ENCODE measurements at regions not wholly inside any gene's neighbourhood (a gene's known extent, or its start where the extent isn't known, plus 50 kb on each side); places are given as distances from the start of the nearest gene placed in this dataset.

- 0% methylated on average over 3 of the region's 3 CpGs for WGBS (ENCODE audit: insufficient coverage, low coverage, missing lambda C conversion rate)
These were observed 738.1 kb downstream of the QKI start for GRCh38 chr6:164152611-164153010.

GRCh38 chr6:164151161-164152120 is 736.9 kb downstream of the QKI start:
- H3K9me1 ChIP-seq (ENCODE audit: control insufficient read depth, insufficient read depth, low read length): no peaks in the 10 kb centered on the region
- H3K9me3 ChIP-seq (replicated peaks; ENCODE audit: control insufficient read depth, insufficient read depth, low read depth, low read length): no peaks in the 10 kb centered on the region
- POLR2A ChIA-PET: no interaction called here
- intact Hi-C loops (cut with micrococcal nuclease) (no loop called here), in situ Hi-C loops (cut with MboI) (no loop called here)
- no peak overlapping the region for H3K9ac ChIP-seq (ENCODE audit: insufficient read depth in 1 of 2, low read depth in 2 of 2, low read length in 2 of 2)
- no peaks in the 10 kb centered on the region for H3K36me3 ChIP-seq (ENCODE audit: control insufficient read depth, insufficient read depth, low read length)
- FAIRE-seq (no peak), ATAC-seq (no peak), DNase-seq (ENCODE audit: extremely low read depth in 1 of 4, low spot score in 3 of 4) (no peak)
- no peaks in the 10 kb centered on the region for H3K79me2 ChIP-seq (ENCODE audit: control insufficient read depth, insufficient read depth, low read length)
- no peak overlapping the region for H3K27ac ChIP-seq (ENCODE audit: extremely low read depth, low read depth, low read length)
- no peak overlapping the region for H2AFZ ChIP-seq (ENCODE audit: low read depth, low read length)
- under 1% methylated on average over 19 of the region's 19 CpGs for WGBS (ENCODE audit: insufficient coverage, low coverage, missing lambda C conversion rate)
- H4K20me1 ChIP-seq (replicated peaks; ENCODE audit: control insufficient read depth, insufficient read depth, low read length): no peaks in the 10 kb centered on the region
- no peaks in the 10 kb centered on the region for H3K27me3 ChIP-seq (ENCODE audit: control insufficient read depth in 2 of 2, insufficient read depth in 2 of 2, low read length in 2 of 2)
- H3K4me1 ChIP-seq (replicated peaks in 1 of 2; ENCODE audit: control insufficient read depth in 2 of 2, insufficient read depth in 2 of 2, low read length in 2 of 2): no peaks in the 10 kb centered on the region
- TF ChIP-seq TFE3 (CRISPR knock-in tag; IDR thresholded peaks at IDR 0.05): no peak
- no peak for TF ChIP-seq ZNF3 (CRISPR knock-in tag; IDR thresholded peaks at IDR 0.05)
- no peak for TF ChIP-seq PREB (CRISPR knock-in tag; IDR thresholded peaks at IDR 0.05)
- no peak for TF ChIP-seq ETS2 (tag; IDR thresholded peaks at IDR 0.05; ENCODE audit: borderline replicate concordance, poor library complexity, severe bottlenecking)
- TF ChIP-seq SREBF1 (IDR thresholded peaks at IDR 0.05; ENCODE audit: borderline replicate concordance, low read depth, low read length): no peak
- CTCF ChIA-PET (ENCODE audit: low intra/inter-chr PET ratio): no interaction called here
- no peak overlapping the region for H3K4me3 ChIP-seq
- H3K4me2 ChIP-seq (ENCODE audit: insufficient read depth, low read length): no peak overlapping the region
- BruUV-seq (replicated peaks): no TSS peak

More at GRCh38 chr6:164152611-164153010, 738.1 kb downstream of the QKI start:
- H2AFZ ChIP-seq (ENCODE audit: low read depth, low read length): no peak overlapping the region
- H3K4me2 ChIP-seq (ENCODE audit: insufficient read depth, low read length): no peak overlapping the region
- BruUV-seq (replicated peaks): no TSS peak
- H4K20me1 ChIP-seq (replicated peaks; ENCODE audit: control insufficient read depth, insufficient read depth, low read length): no peaks in the 10 kb centered on the region
- no peaks in the 10 kb centered on the region for H3K36me3 ChIP-seq (ENCODE audit: control insufficient read depth, insufficient read depth, low read length)
- H3K9me1 ChIP-seq (ENCODE audit: control insufficient read depth, insufficient read depth, low read length): no peaks in the 10 kb centered on the region
- no peak overlapping the region for H3K9ac ChIP-seq (ENCODE audit: insufficient read depth in 1 of 2, low read depth in 2 of 2, low read length in 2 of 2)
- no peaks in the 10 kb centered on the region for H3K4me1 ChIP-seq (replicated peaks in 1 of 2; ENCODE audit: control insufficient read depth in 2 of 2, insufficient read depth in 2 of 2, low read length in 2 of 2)
- POLR2A ChIA-PET: no interaction called here
- H3K4me3 ChIP-seq: no peak overlapping the region
- in situ Hi-C loops (cut with MboI) (no loop called here), intact Hi-C loops (cut with micrococcal nuclease) (no loop called here)
- TF ChIP-seq CHD1 (IDR thresholded peaks at IDR 0.05; ENCODE audit: low read length) (no peak), ZNF785 (CRISPR knock-in tag; IDR thresholded peaks at IDR 0.05) (no peak), DMBX1 (CRISPR knock-in tag; IDR thresholded peaks at IDR 0.05; ENCODE audit: borderline replicate concordance) (no peak), RBM22 (IDR thresholded peaks at IDR 0.05; ENCODE audit: low read depth, low read length, poor library complexity, severe bottlenecking) (no peak), NUFIP1 (IDR thresholded peaks at IDR 0.05; ENCODE audit: partially characterized antibody) (no peak), HNRNPK (IDR thresholded peaks at IDR 0.05; ENCODE audit: low read depth, low read length, poor library complexity, severe bottlenecking) (no peak)
- no peak overlapping the region for H3K27ac ChIP-seq (ENCODE audit: extremely low read depth, low read depth, low read length)
- no peaks in the 10 kb centered on the region for H3K27me3 ChIP-seq (ENCODE audit: control insufficient read depth in 2 of 2, insufficient read depth in 2 of 2, low read length in 2 of 2)
- DNase-seq (ENCODE audit: extremely low read depth in 1 of 4, low spot score in 3 of 4): no peak
- no peaks in the 10 kb centered on the region for H3K9me3 ChIP-seq (replicated peaks; ENCODE audit: control insufficient read depth, insufficient read depth, low read depth, low read length)
- no peak for FAIRE-seq
- CTCF ChIA-PET (ENCODE audit: low intra/inter-chr PET ratio): no interaction called here
- no peaks in the 10 kb centered on the region for H3K79me2 ChIP-seq (ENCODE audit: control insufficient read depth, insufficient read depth, low read length)
- no peak for ATAC-seq

Data from K562 (cell line).